MM.1S (cell line): ENCODE measurements at regions not wholly inside any gene's neighbourhood (a gene's known extent, or its start where the extent isn't known, plus 50 kb on each side); places are given as distances from the start of the nearest gene placed in this dataset.

Experiments used
- DNase-seq: peaks from one replicate; pipeline ENCODE4 v3.0.0-alpha.2; 2015
- H2AFZ ChIP-seq: fragments of 300-600 bp; sonication (generic); 2 replicates; pipeline ENCODE4 v1.6.0; 2016; ENCODE audit warnings: antibody characterized with exemption, low read length
- H3F3A ChIP-seq: fragments of 300-600 bp; sonication (generic); 2 replicates; pipeline ENCODE4 v1.6.1; 2016; ENCODE audit warnings: mild to moderate bottlenecking, antibody characterized with exemption, low read length, moderate library complexity, mixed read lengths; ENCODE audit not compliant: insufficient read depth
- H3K27ac ChIP-seq: fragments of 300-600 bp; sonication (generic); 2 replicates; pipeline ENCODE4 v1.5.1; 2016; ENCODE audit warnings: mild to moderate bottlenecking, low read length
- H3K27me3 ChIP-seq: fragments of 300-600 bp; sonication (generic); replicated peaks from 2 replicates; pipeline ENCODE4 v1.6.0; 2016; ENCODE audit warnings: low read length; ENCODE audit not compliant: insufficient read depth
- H3K36me3 ChIP-seq: fragments of 300-600 bp; sonication (generic); replicated peaks from 2 replicates; pipeline ENCODE4 v1.6.1; 2016; ENCODE audit warnings: mild to moderate bottlenecking, low read length, mixed read lengths; ENCODE audit not compliant: insufficient read depth
- H3K4me1 ChIP-seq: fragments of 300-600 bp; sonication (generic); 2 replicates; pipeline ENCODE4 v1.6.1; 2016; ENCODE audit warnings: low read length, mixed read lengths
- H3K4me2 ChIP-seq: fragments of 300-600 bp; sonication (generic); 2 replicates; pipeline ENCODE4 v1.6.0; 2016; ENCODE audit warnings: low read depth, low read length
- H3K4me3 ChIP-seq: fragments of 300-600 bp; sonication (generic); 2 replicates; pipeline ENCODE4 v1.5.1; 2016; ENCODE audit warnings: low read length, mixed read lengths
- H3K79me2 ChIP-seq: fragments of 300-600 bp; sonication (generic); 2 replicates; pipeline ENCODE4 v1.6.1; 2016; ENCODE audit warnings: mixed run types, low read length, mixed read lengths
- H3K9ac ChIP-seq: fragments of 300-600 bp; sonication (generic); 2 replicates; pipeline ENCODE4 v1.6.1; 2016; ENCODE audit warnings: low read length, mixed read lengths
- H3K9me2 ChIP-seq: fragments of 300-600 bp; sonication (generic); replicated peaks from 2 replicates; pipeline ENCODE4 v1.6.1; 2016; ENCODE audit warnings: mild to moderate bottlenecking, low read length, mixed read lengths; ENCODE audit not compliant: insufficient read depth
- H3K9me3 ChIP-seq: fragments of 300-600 bp; sonication (generic); replicated peaks from 2 replicates; pipeline ENCODE4 v1.6.1; 2016; ENCODE audit warnings: mild to moderate bottlenecking, low read length, mixed read lengths; ENCODE audit not compliant: insufficient read depth
- H4K20me1 ChIP-seq: fragments of 300-600 bp; sonication (generic); 2 replicates; pipeline ENCODE4 v1.6.1; 2016; ENCODE audit warnings: mild to moderate bottlenecking, low read length, moderate library complexity, mixed read lengths; ENCODE audit not compliant: insufficient read depth
- EZH2 ChIP-seq: fragments of 300-600 bp; sonication (generic); optimal IDR thresholded peaks from 2 replicates; pipeline ENCODE3; 2017; ENCODE audit warnings: low read depth, mild to moderate bottlenecking, antibody characterized with exemption, low read length, mixed read lengths
- EZH2phosphoT487 ChIP-seq: fragments of 300-600 bp; sonication (generic); IDR thresholded peaks from 2 replicates; pipeline ENCODE4 v1.6.1; 2018; ENCODE audit warnings: antibody characterized with exemption, low read length
- TF ChIP-seq, protein P1 (sequence below): fragments of 300-600 bp; sonication (generic); IDR thresholded peaks from 2 replicates; pipeline ENCODE4 v1.5.1; 2016; ENCODE audit warnings: antibody characterized with exemption, low read length, mixed read lengths

DNA sequence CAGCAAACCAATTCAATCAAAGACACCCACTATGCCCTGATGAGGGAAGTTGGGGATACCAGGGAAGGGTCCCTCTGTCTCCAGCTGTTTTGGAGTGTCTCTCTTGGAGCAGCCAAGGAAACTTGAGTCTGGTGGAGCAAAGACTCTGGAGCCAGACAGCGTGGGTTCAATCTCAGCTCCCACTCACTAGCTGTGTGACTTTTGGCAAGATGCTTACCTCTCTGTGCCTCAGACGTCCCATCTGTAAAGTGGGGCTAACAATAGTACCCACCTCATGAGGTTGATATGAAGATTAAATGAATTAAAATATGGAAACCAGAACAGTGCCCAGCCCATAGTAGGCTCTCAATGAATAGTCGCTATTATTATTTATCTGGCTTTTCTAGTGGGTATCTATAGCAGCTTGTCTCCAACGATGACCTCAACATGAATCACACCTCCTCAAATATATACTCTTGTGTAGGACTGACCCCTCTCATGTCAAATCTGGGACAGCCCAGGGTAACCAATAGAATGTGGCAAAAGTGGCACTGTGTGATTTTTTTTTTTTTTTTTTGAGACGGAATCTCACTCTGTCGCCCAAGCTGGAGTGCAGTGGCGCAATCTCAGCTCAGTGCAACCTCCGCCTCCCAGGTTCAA lies 99.2 kb upstream of the FOXP4 start:
- Histone ChIP-seq H3K9ac (no peak overlapping the region), H3K4me3 (no peak overlapping the region), H2AFZ (no peak overlapping the region), H3K79me2 (no peaks in the 10 kb centered on the region), H3K9me3 (no peaks in the 10 kb centered on the region), H3K4me2 (no peak overlapping the region), H3K36me3 (no peaks in the 10 kb centered on the region), H3K27ac (no peak overlapping the region), H3K9me2 (no peaks in the 10 kb centered on the region), H4K20me1 (no peaks in the 10 kb centered on the region), H3F3A (no peaks in the 10 kb centered on the region), H3K4me1 (no peaks in the 10 kb centered on the region), H3K27me3 (peaks cover 43% of the 10 kb centered on the region)
- DNase-seq: no peak
- no peak for TF ChIP-seq EZH2phosphoT487
- TF ChIP-seq, protein P1, sequence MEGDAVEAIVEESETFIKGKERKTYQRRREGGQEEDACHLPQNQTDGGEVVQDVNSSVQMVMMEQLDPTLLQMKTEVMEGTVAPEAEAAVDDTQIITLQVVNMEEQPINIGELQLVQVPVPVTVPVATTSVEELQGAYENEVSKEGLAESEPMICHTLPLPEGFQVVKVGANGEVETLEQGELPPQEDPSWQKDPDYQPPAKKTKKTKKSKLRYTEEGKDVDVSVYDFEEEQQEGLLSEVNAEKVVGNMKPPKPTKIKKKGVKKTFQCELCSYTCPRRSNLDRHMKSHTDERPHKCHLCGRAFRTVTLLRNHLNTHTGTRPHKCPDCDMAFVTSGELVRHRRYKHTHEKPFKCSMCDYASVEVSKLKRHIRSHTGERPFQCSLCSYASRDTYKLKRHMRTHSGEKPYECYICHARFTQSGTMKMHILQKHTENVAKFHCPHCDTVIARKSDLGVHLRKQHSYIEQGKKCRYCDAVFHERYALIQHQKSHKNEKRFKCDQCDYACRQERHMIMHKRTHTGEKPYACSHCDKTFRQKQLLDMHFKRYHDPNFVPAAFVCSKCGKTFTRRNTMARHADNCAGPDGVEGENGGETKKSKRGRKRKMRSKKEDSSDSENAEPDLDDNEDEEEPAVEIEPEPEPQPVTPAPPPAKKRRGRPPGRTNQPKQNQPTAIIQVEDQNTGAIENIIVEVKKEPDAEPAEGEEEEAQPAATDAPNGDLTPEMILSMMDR: no peak
- TF ChIP-seq EZH2: no peak

DNA sequence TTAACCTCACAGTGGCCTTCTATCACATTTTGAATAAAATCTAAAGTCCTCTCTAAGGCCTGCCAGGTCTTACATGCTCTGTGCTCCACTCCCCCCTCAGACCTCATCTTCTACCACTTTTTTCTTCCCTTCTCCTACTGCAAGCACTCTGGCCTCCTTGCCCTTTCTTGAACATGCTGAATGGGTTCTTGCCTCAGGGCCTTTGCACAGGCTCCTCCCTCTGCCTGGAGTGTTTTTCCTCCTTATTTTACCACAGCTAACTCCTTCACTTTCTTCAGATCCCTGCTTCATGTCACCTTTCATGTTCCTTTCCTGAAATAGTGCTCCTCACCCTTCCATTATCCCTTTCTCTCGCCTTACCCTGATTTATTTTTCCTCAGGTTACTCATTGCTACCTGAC lies 97.9 kb upstream of the FOXP4 start:
- Histone ChIP-seq H3K36me3 (no peaks in the 10 kb centered on the region), H3K79me2 (no peaks in the 10 kb centered on the region), H2AFZ (no peak overlapping the region), H3K9me3 (no peaks in the 10 kb centered on the region), H4K20me1 (no peaks in the 10 kb centered on the region), H3K4me2 (no peak overlapping the region), H3K4me1 (no peaks in the 10 kb centered on the region), H3K9ac (no peak overlapping the region), H3K9me2 (no peaks in the 10 kb centered on the region), H3K4me3 (no peak overlapping the region), H3K27ac (no peak overlapping the region), H3K27me3 (peaks cover 36% of the 10 kb centered on the region), H3F3A (no peaks in the 10 kb centered on the region)
- TF ChIP-seq, protein P1: no peak
- no peak for TF ChIP-seq EZH2
- TF ChIP-seq EZH2phosphoT487: no peak
- no peak for DNase-seq

DNA sequence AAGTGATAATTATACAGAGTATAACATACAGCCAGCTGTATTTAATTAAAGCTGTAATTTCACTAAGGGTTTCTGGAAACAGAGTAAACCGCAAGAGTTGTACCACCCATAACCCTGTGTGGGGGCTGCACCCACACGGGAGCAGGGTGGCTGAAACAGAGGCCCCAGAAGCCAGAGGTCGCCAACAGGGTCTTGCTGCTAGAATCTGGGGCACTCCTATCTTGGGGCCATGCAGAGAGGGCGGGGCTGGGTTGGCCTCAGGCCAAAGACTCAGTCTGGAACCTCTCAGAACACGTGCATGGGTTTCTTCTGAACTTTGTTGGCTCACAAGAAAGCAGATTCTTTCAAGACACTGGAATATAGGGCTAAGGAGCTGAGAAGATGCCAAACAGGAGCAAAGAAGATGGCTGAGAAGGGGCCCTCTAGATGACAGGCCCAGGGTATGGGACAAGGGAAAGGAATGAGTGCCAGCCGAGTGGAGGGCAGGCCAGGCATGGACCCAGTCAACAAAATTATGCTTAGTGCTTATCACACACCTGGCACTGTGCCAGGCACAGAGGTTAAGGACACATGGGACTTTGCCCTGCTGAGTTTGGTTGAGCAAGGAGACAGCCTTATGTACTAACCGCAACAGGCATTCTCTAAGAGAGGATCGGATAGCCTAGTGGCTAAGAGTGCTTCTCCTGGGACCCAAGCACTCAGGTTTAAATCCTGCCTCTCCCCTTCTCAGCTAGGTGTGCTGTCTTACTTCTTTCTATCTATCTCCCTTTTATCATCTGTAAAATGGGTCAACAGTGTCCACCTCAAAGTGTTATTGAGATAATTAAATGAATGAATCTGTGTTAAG lies 96.6 kb upstream of the FOXP4 start:
- H3K27ac ChIP-seq: no peak overlapping the region
- TF ChIP-seq EZH2phosphoT487: no peak
- TF ChIP-seq EZH2: no peak
- TF ChIP-seq, protein P1: no peak
- H3K9ac ChIP-seq: no peak overlapping the region
- H2AFZ ChIP-seq: no peak overlapping the region
- H3K27me3 ChIP-seq: peaks cover 24% of the 10 kb centered on the region
- no peaks in the 10 kb centered on the region for H4K20me1 ChIP-seq
- H3K4me3 ChIP-seq: no peak overlapping the region
- no peaks in the 10 kb centered on the region for H3K9me2 ChIP-seq
- H3K4me1 ChIP-seq: no peaks in the 10 kb centered on the region
- H3K36me3 ChIP-seq: no peaks in the 10 kb centered on the region
- no peaks in the 10 kb centered on the region for H3K9me3 ChIP-seq
- DNase-seq: no peak
- no peak overlapping the region for H3K4me2 ChIP-seq
- no peaks in the 10 kb centered on the region for H3K79me2 ChIP-seq
- H3F3A ChIP-seq: no peaks in the 10 kb centered on the region
